CD14-positive monocyte (primary cell): ENCODE measurements at regions not wholly inside any gene's neighbourhood (a gene's known extent, or its start where the extent isn't known, plus 50 kb on each side); places are given as distances from the start of the nearest gene placed in this dataset.

Source experiments
- DNase-seq, 3 donors: peaks; one replicate each; pipeline ENCODE4 v3.0.0-alpha.2; 2011 to 2022
- H2AFZ ChIP-seq: 2 replicates; pipeline ENCODE4 v1.6.0; 2012; ENCODE audit warnings: mild to moderate bottlenecking, low read depth, low read length, inconsistent platforms; ENCODE audit not compliant: insufficient read depth, poor library complexity, severe bottlenecking
- H3K27ac ChIP-seq, 2 donors: 1 replicate in 1 of 2; 2 replicates in 1 of 2; pipeline ENCODE4 v1.5.1; 2012 to 2013; ENCODE audit warnings: low read length in 2 of 2, control low read depth in 1 of 2, inconsistent platforms in 1 of 2, low read depth in 1 of 2, mild to moderate bottlenecking in 1 of 2
- H3K27me3 ChIP-seq, 2 donors: one replicate each; pipeline versions ENCODE4 v1.6.0 to v1.6.1; 2011 to 2013; ENCODE audit warnings: low read length in 2 of 2; ENCODE audit not compliant: control insufficient read depth in 2 of 2, insufficient read depth in 2 of 2
- H3K36me3 ChIP-seq, 2 donors: replicated peaks in 1 of 2; 1 replicate in 1 of 2; 2 replicates in 1 of 2; pipeline versions ENCODE4 v1.5.1 to v1.6.1; 2012 to 2013; ENCODE audit warnings: low read length in 2 of 2, control low read depth in 1 of 2, inconsistent platforms in 1 of 2, mild to moderate bottlenecking in 1 of 2; ENCODE audit not compliant: insufficient read depth in 2 of 2, control insufficient read depth in 1 of 2
- H3K4me1 ChIP-seq, 2 donors: 1 replicate in 1 of 2; 2 replicates in 1 of 2; pipeline versions ENCODE4 v1.5.1 to v1.6.1; 2012 to 2013; ENCODE audit warnings: low read length in 2 of 2, control low read depth in 1 of 2, inconsistent platforms in 1 of 2, mild to moderate bottlenecking in 1 of 2, moderate library complexity in 1 of 2; ENCODE audit not compliant: insufficient read depth in 2 of 2, control insufficient read depth in 1 of 2
- H3K4me2 ChIP-seq: replicated peaks from 2 replicates; pipeline ENCODE3; 2012; ENCODE audit warnings: low read length, moderate library complexity, mild to moderate bottlenecking; ENCODE audit not compliant: poor library complexity, severe bottlenecking; ENCODE audit errors: extremely low read depth
- H3K4me3 ChIP-seq, 3 experiments: fragments of 200-600 bp in 1 of 3; sonication (generic) in 1 of 3; replicated peaks in 1 of 3; 1 replicate in 2 of 3; 2 replicates in 1 of 3; pipeline ENCODE4 v1.5.1; 2011 to 2013; ENCODE audit warnings: low read length in 3 of 3, mild to moderate bottlenecking in 3 of 3, control low read depth in 2 of 3, low read depth in 2 of 3, inconsistent platforms in 1 of 3, moderate library complexity in 1 of 3
- H3K79me2 ChIP-seq: 2 replicates; pipeline ENCODE4 v1.6.0; 2012; ENCODE audit warnings: mild to moderate bottlenecking, control low read depth, inconsistent platforms, low read length, moderate library complexity; ENCODE audit not compliant: insufficient read depth
- H3K9ac ChIP-seq: 2 replicates; pipeline ENCODE4 v1.6.0; 2017; ENCODE audit warnings: low read length, mild to moderate bottlenecking; ENCODE audit not compliant: insufficient read depth, poor library complexity, severe bottlenecking
- H3K9me3 ChIP-seq, 2 donors: replicated peaks in 1 of 2; 1 replicate in 1 of 2; 2 replicates in 1 of 2; pipeline versions ENCODE4 v1.5.1 to v1.6.1; 2012 to 2013; ENCODE audit warnings: low read length in 2 of 2, control low read depth in 1 of 2; ENCODE audit not compliant: control insufficient read depth in 1 of 2, insufficient read depth in 1 of 2
- H4K20me1 ChIP-seq: 2 replicates; pipeline ENCODE4 v1.6.0; 2012; ENCODE audit warnings: mild to moderate bottlenecking, low read length, control low read depth, moderate library complexity; ENCODE audit not compliant: insufficient read depth
- H3K27ac Mint-ChIP-seq, 7 donors: one replicate each; pipeline ENCODE4 v1.8.0; 2020; ENCODE audit warnings: mild to moderate bottlenecking in 7 of 7, mixed read lengths in 7 of 7, moderate library complexity in 6 of 7, inconsistent platforms in 2 of 7
- H3K27me3 Mint-ChIP-seq, 3 donors: one replicate each; pipeline ENCODE4 v1.8.0; 2021 to 2022; ENCODE audit warnings: low read depth in 3 of 3, mild to moderate bottlenecking in 3 of 3, mixed read lengths in 3 of 3, moderate library complexity in 3 of 3, inconsistent platforms in 1 of 3
- H3K36me3 Mint-ChIP-seq, 2 donors: one replicate each; pipeline ENCODE4 v1.8.0; 2020; ENCODE audit warnings: mixed read lengths in 2 of 2, inconsistent platforms in 1 of 2, mild to moderate bottlenecking in 1 of 2
- H3K4me1 Mint-ChIP-seq: one replicate; pipeline ENCODE4 v1.8.0; 2020; ENCODE audit warnings: mild to moderate bottlenecking, mixed read lengths
- H3K4me3 Mint-ChIP-seq, 2 donors: one replicate each; pipeline ENCODE4 v1.8.0; 2020; ENCODE audit warnings: mild to moderate bottlenecking in 2 of 2, mixed read lengths in 2 of 2, moderate library complexity in 1 of 2
- H3K9me3 Mint-ChIP-seq, 7 donors: one replicate each; pipeline ENCODE4 v1.8.0; 2020 to 2022; ENCODE audit warnings: mixed read lengths in 7 of 7, mild to moderate bottlenecking in 6 of 7, moderate library complexity in 6 of 7, inconsistent platforms in 2 of 7
- WGBS: methylation state at CpG from one replicate; pipeline ENCODE4 v1.1.5; 2013; ENCODE audit warnings: missing lambda C conversion rate; ENCODE audit not compliant: insufficient coverage; 5-methylcytosine and 5-hydroxymethylcytosine counted together
- intact Hi-C, 2 donors: fragments of 100-400 bp; cut with micrococcal nuclease; formaldehyde crosslinking; loops; one replicate each; pipeline versions ENCODE4 v1.15.0 to v1.15.1; 2023
- TF ChIP-seq, protein P1 (sequence below): fragments of 200-600 bp; IDR thresholded peaks from one replicate; pipeline ENCODE4 v1.8.0; 2022; ENCODE audit warnings: antibody characterized with exemption, mild to moderate bottlenecking

DNA sequence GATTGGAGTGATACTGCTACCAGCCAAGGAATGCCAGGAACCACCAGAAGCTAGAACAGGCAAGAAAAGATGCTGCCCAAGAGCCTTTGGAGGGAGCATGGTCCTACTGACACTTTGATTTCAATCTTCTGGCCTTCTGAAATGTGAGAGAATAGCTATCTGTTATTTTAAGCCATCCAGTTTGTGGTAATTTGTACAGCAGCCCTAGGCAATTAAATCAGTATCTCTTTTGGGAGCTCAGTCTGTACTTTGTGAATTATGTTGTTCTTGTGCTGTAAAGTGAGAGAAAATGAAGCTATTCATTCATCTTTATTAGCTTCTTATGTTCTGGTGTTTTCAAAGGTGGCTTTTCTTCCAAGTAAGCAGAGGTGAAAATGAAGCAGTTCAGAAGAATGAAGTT, 381.3 kb downstream of the PDCD6IP start:
- Histone ChIP-seq H3K9me3 (no peaks in the 10 kb centered on the region), H3K27me3 (no peaks in the 10 kb centered on the region), H3K79me2 (no peaks in the 10 kb centered on the region), H3K36me3 (no peaks in the 10 kb centered on the region), H3K9ac (no peak overlapping the region), H3K4me2 (no peak overlapping the region), H2AFZ (no peak overlapping the region), H4K20me1 (no peaks in the 10 kb centered on the region), H3K4me3 (no peak overlapping the region), H3K27ac (no peak overlapping the region), H3K4me1 (no peaks in the 10 kb centered on the region)
- no peaks in the 10 kb centered on the region for H3K4me1 Mint-ChIP-seq
- no peaks in the 10 kb centered on the region for H3K36me3 Mint-ChIP-seq
- peaks cover 0 to 5% (median 2%) of the 10 kb centered on the region in 3 donors for H3K27me3 Mint-ChIP-seq
- TF ChIP-seq, protein P1, sequence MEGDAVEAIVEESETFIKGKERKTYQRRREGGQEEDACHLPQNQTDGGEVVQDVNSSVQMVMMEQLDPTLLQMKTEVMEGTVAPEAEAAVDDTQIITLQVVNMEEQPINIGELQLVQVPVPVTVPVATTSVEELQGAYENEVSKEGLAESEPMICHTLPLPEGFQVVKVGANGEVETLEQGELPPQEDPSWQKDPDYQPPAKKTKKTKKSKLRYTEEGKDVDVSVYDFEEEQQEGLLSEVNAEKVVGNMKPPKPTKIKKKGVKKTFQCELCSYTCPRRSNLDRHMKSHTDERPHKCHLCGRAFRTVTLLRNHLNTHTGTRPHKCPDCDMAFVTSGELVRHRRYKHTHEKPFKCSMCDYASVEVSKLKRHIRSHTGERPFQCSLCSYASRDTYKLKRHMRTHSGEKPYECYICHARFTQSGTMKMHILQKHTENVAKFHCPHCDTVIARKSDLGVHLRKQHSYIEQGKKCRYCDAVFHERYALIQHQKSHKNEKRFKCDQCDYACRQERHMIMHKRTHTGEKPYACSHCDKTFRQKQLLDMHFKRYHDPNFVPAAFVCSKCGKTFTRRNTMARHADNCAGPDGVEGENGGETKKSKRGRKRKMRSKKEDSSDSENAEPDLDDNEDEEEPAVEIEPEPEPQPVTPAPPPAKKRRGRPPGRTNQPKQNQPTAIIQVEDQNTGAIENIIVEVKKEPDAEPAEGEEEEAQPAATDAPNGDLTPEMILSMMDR, result no peak
- no peak overlapping the region for H3K4me3 Mint-ChIP-seq
- H3K27ac Mint-ChIP-seq, result no peak overlapping the region
- intact Hi-C loops, result no loop called here
- no peak for DNase-seq
- peaks cover 0 to 7% (median 0%) of the 10 kb centered on the region in 7 donors for H3K9me3 Mint-ChIP-seq

DNA sequence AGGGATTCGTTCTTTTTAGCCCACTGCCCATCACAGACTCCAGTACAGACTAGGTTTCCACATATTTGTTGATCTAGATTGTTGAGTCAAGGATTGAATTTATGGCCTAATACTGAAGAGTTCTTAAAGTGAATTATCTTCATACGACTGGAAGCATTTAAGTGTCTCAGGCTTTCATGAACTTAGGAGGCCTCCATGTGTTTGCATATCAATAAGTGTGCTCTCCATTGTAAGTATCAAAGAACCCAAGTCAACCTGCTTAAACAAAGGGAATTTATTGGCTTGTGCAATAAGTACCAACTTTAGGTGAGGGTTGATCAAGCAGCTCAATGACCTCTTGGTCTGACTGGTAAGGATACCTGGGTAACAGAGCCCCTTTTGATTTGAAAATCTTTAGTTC, 382.1 kb downstream of the PDCD6IP start:
- Histone ChIP-seq H3K4me3 (no peak overlapping the region), H3K4me1 (no peaks in the 10 kb centered on the region), H3K9ac (no peak overlapping the region), H2AFZ (no peak overlapping the region), H3K9me3 (no peaks in the 10 kb centered on the region), H3K79me2 (no peaks in the 10 kb centered on the region), H3K27me3 (no peaks in the 10 kb centered on the region), H3K27ac (no peak overlapping the region), H3K36me3 (no peaks in the 10 kb centered on the region), H4K20me1 (no peaks in the 10 kb centered on the region), H3K4me2 (no peak overlapping the region)
- DNase-seq, result no peak
- H3K9me3 Mint-ChIP-seq, result peaks cover 0 to 4% (median 0%) of the 10 kb centered on the region in 7 donors
- 100% methylated on average over 1 of the region's 2 CpGs for WGBS
- H3K4me3 Mint-ChIP-seq, result no peak overlapping the region
- H3K27ac Mint-ChIP-seq, result no peak overlapping the region
- intact Hi-C loops, result no loop called here
- TF ChIP-seq, protein P1, result no peak
- no peaks in the 10 kb centered on the region for H3K4me1 Mint-ChIP-seq
- H3K27me3 Mint-ChIP-seq, result peaks cover 0 to 5% (median 2%) of the 10 kb centered on the region in 3 donors
- no peaks in the 10 kb centered on the region for H3K36me3 Mint-ChIP-seq
